CD14-positive monocyte (primary cell): ENCODE measurements at regions not wholly inside any gene's neighbourhood (a gene's known extent, or its start where the extent isn't known, plus 50 kb on each side); places are given as distances from the start of the nearest gene placed in this dataset.

ENCODE experiments used
- DNase-seq, 3 donors: peaks; one replicate each; pipeline ENCODE4 v3.0.0-alpha.2; 2011 to 2022
- H2AFZ ChIP-seq: 2 replicates; pipeline ENCODE4 v1.6.0; 2012; ENCODE audit warnings: mild to moderate bottlenecking, low read depth, low read length, inconsistent platforms; ENCODE audit not compliant: insufficient read depth, poor library complexity, severe bottlenecking
- H3K27ac ChIP-seq, 2 donors: 1 replicate in 1 of 2; 2 replicates in 1 of 2; pipeline ENCODE4 v1.5.1; 2012 to 2013; ENCODE audit warnings: low read length in 2 of 2, control low read depth in 1 of 2, inconsistent platforms in 1 of 2, low read depth in 1 of 2, mild to moderate bottlenecking in 1 of 2
- H3K27me3 ChIP-seq, 2 donors: one replicate each; pipeline versions ENCODE4 v1.6.0 to v1.6.1; 2011 to 2013; ENCODE audit warnings: low read length in 2 of 2; ENCODE audit not compliant: control insufficient read depth in 2 of 2, insufficient read depth in 2 of 2
- H3K36me3 ChIP-seq, 2 donors: replicated peaks in 1 of 2; 1 replicate in 1 of 2; 2 replicates in 1 of 2; pipeline versions ENCODE4 v1.5.1 to v1.6.1; 2012 to 2013; ENCODE audit warnings: low read length in 2 of 2, control low read depth in 1 of 2, inconsistent platforms in 1 of 2, mild to moderate bottlenecking in 1 of 2; ENCODE audit not compliant: insufficient read depth in 2 of 2, control insufficient read depth in 1 of 2
- H3K4me1 ChIP-seq, 2 donors: 1 replicate in 1 of 2; 2 replicates in 1 of 2; pipeline versions ENCODE4 v1.5.1 to v1.6.1; 2012 to 2013; ENCODE audit warnings: low read length in 2 of 2, control low read depth in 1 of 2, inconsistent platforms in 1 of 2, mild to moderate bottlenecking in 1 of 2, moderate library complexity in 1 of 2; ENCODE audit not compliant: insufficient read depth in 2 of 2, control insufficient read depth in 1 of 2
- H3K4me2 ChIP-seq: replicated peaks from 2 replicates; pipeline ENCODE3; 2012; ENCODE audit warnings: low read length, moderate library complexity, mild to moderate bottlenecking; ENCODE audit not compliant: poor library complexity, severe bottlenecking; ENCODE audit errors: extremely low read depth
- H3K4me3 ChIP-seq, 3 experiments: fragments of 200-600 bp in 1 of 3; sonication (generic) in 1 of 3; replicated peaks in 1 of 3; 1 replicate in 2 of 3; 2 replicates in 1 of 3; pipeline ENCODE4 v1.5.1; 2011 to 2013; ENCODE audit warnings: low read length in 3 of 3, mild to moderate bottlenecking in 3 of 3, control low read depth in 2 of 3, low read depth in 2 of 3, inconsistent platforms in 1 of 3, moderate library complexity in 1 of 3
- H3K79me2 ChIP-seq: 2 replicates; pipeline ENCODE4 v1.6.0; 2012; ENCODE audit warnings: mild to moderate bottlenecking, control low read depth, inconsistent platforms, low read length, moderate library complexity; ENCODE audit not compliant: insufficient read depth
- H3K9ac ChIP-seq: 2 replicates; pipeline ENCODE4 v1.6.0; 2017; ENCODE audit warnings: low read length, mild to moderate bottlenecking; ENCODE audit not compliant: insufficient read depth, poor library complexity, severe bottlenecking
- H3K9me3 ChIP-seq, 2 donors: replicated peaks in 1 of 2; 1 replicate in 1 of 2; 2 replicates in 1 of 2; pipeline versions ENCODE4 v1.5.1 to v1.6.1; 2012 to 2013; ENCODE audit warnings: low read length in 2 of 2, control low read depth in 1 of 2; ENCODE audit not compliant: control insufficient read depth in 1 of 2, insufficient read depth in 1 of 2
- H4K20me1 ChIP-seq: 2 replicates; pipeline ENCODE4 v1.6.0; 2012; ENCODE audit warnings: mild to moderate bottlenecking, low read length, control low read depth, moderate library complexity; ENCODE audit not compliant: insufficient read depth
- H3K27ac Mint-ChIP-seq, 7 donors: one replicate each; pipeline ENCODE4 v1.8.0; 2020; ENCODE audit warnings: mild to moderate bottlenecking in 7 of 7, mixed read lengths in 7 of 7, moderate library complexity in 6 of 7, inconsistent platforms in 2 of 7
- H3K27me3 Mint-ChIP-seq, 3 donors: one replicate each; pipeline ENCODE4 v1.8.0; 2021 to 2022; ENCODE audit warnings: low read depth in 3 of 3, mild to moderate bottlenecking in 3 of 3, mixed read lengths in 3 of 3, moderate library complexity in 3 of 3, inconsistent platforms in 1 of 3
- H3K36me3 Mint-ChIP-seq, 2 donors: one replicate each; pipeline ENCODE4 v1.8.0; 2020; ENCODE audit warnings: mixed read lengths in 2 of 2, inconsistent platforms in 1 of 2, mild to moderate bottlenecking in 1 of 2
- H3K4me1 Mint-ChIP-seq: one replicate; pipeline ENCODE4 v1.8.0; 2020; ENCODE audit warnings: mild to moderate bottlenecking, mixed read lengths
- H3K4me3 Mint-ChIP-seq, 2 donors: one replicate each; pipeline ENCODE4 v1.8.0; 2020; ENCODE audit warnings: mild to moderate bottlenecking in 2 of 2, mixed read lengths in 2 of 2, moderate library complexity in 1 of 2
- H3K9me3 Mint-ChIP-seq, 7 donors: one replicate each; pipeline ENCODE4 v1.8.0; 2020 to 2022; ENCODE audit warnings: mixed read lengths in 7 of 7, mild to moderate bottlenecking in 6 of 7, moderate library complexity in 6 of 7, inconsistent platforms in 2 of 7
- CTCF ChIP-seq: fragments of 200-600 bp; IDR thresholded peaks from one replicate; pipeline ENCODE4 v1.8.0; 2022; ENCODE audit warnings: antibody characterized with exemption, mild to moderate bottlenecking
- WGBS: methylation state at CpG from one replicate; pipeline ENCODE4 v1.1.5; 2013; ENCODE audit warnings: missing lambda C conversion rate; ENCODE audit not compliant: insufficient coverage; 5-methylcytosine and 5-hydroxymethylcytosine counted together
- intact Hi-C, 2 donors: fragments of 100-400 bp; cut with micrococcal nuclease; formaldehyde crosslinking; loops; one replicate each; pipeline versions ENCODE4 v1.15.0 to v1.15.1; 2023

GRCh38 chr3:152756807-152757206 lies 78.1 kb upstream of the P2RY1 start:
- intact Hi-C loops = no loop called here
- no peak overlapping the region for H2AFZ ChIP-seq

GRCh38 chr3:152760024-152760563 lies 74.8 kb upstream of the P2RY1 start:
- Mint-ChIP-seq H3K27ac (no peak overlapping the region), H3K9me3 (peaks cover 4 to 12% (median 8%) of the 10 kb centered on the region in 7 donors), H3K27me3 (no peaks in the 10 kb centered on the region), H3K4me3 (no peak overlapping the region), H3K4me1 (peaks cover 3% of the 10 kb centered on the region), H3K36me3 (no peaks in the 10 kb centered on the region)
- no peak for TF ChIP-seq CTCF
- Histone ChIP-seq H3K4me1 (no peaks in the 10 kb centered on the region), H3K27me3 (no peaks in the 10 kb centered on the region), H2AFZ (no peak overlapping the region), H3K27ac (no peak overlapping the region), H3K79me2 (no peaks in the 10 kb centered on the region), H3K9me3 (no peaks in the 10 kb centered on the region), H4K20me1 (no peaks in the 10 kb centered on the region), H3K4me3 (no peak overlapping the region), H3K36me3 (no peaks in the 10 kb centered on the region), H3K4me2 (no peak overlapping the region), H3K9ac (no peak overlapping the region)
- intact Hi-C loops = no loop called here
- DNase-seq = no peak
- 100% methylated on average over 4 of the region's 4 CpGs for WGBS

More at GRCh38 chr3:152756807-152757206, 78.1 kb upstream of the P2RY1 start:
- H3K36me3 ChIP-seq = no peaks in the 10 kb centered on the region
- Mint-ChIP-seq H3K4me1 (no peaks in the 10 kb centered on the region), H3K36me3 (no peaks in the 10 kb centered on the region), H3K27me3 (peaks cover 0 to 2% (median 0%) of the 10 kb centered on the region in 3 donors), H3K9me3 (no peaks in the 10 kb centered on the region), H3K4me3 (no peak overlapping the region), H3K27ac (no peak overlapping the region)
- no peaks in the 10 kb centered on the region for H3K79me2 ChIP-seq
- no peak for TF ChIP-seq CTCF
- H3K9me3 ChIP-seq = no peaks in the 10 kb centered on the region
- no peak overlapping the region for H3K4me2 ChIP-seq
- H3K27me3 ChIP-seq = no peaks in the 10 kb centered on the region
- H3K4me3 ChIP-seq = no peak overlapping the region
- H3K4me1 ChIP-seq = no peaks in the 10 kb centered on the region
- H3K27ac ChIP-seq = no peak overlapping the region
- H3K9ac ChIP-seq = no peak overlapping the region
- H4K20me1 ChIP-seq = no peaks in the 10 kb centered on the region
- no peak for DNase-seq
